Heart left ventricle (tissue), 13 donors: ENCODE measurements at regions not wholly inside any gene's neighbourhood (a gene's known extent, or its start where the extent isn't known, plus 50 kb on each side); places are given as distances from the start of the nearest gene placed in this dataset.

Source experiments
- POLR2A ChIP-seq, 2 donors: fragments of 450-650 bp; IDR thresholded peaks; one replicate each; pipeline ENCODE4 v1.6.1; 2017; ENCODE audit warnings: antibody characterized with exemption in 2 of 2, mild to moderate bottlenecking in 2 of 2, moderate library complexity in 2 of 2
- TF ChIP-seq, protein P1 (sequence below), 12 donors: fragments of 200-600 bp; sonication (generic) in 4 of 12; IDR thresholded peaks; one replicate each; pipeline versions ENCODE4 v1.5.0 to v1.8.0; 2018 to 2022; ENCODE audit warnings: antibody characterized with exemption in 12 of 12, mild to moderate bottlenecking in 5 of 12
- donor health status: ischemic (EF 13 %, LVEDD 7.1; RV severe dilation, severe dysfunction).
- donor health status: DM: no; HTN: yes; CAD: no.
- donor health status: DM: no; HTN: no; CAD: no.
- donor health status: ischemic (EF 25% LVEDD 6.9; RV normal size, moderate dysfunction).
- donor health status: ischemic (EF 25% LVEDD 5.7; RV mildly dilated, moderate dysfunction).
- donor health status: ischemic (EF 35%, LVEDD 5.7; RV mildly dilated, moderate dysfunction).
- donor health status: nonischemic (EF 11% LVEDD 7.7; RV severe dilation, severe dysfunction).
- donor health status: DM: yes; HTN: yes; CAD: no.
- donor health status: PGD.
- donor health status: ischemic (EF 29% LVEDD 5.4; RV normal size, mild dysfunction).
- donor health status: nonischemic (EF 23%, LVEDD 6.1; RV moderate dilation, normal function).

DNA sequence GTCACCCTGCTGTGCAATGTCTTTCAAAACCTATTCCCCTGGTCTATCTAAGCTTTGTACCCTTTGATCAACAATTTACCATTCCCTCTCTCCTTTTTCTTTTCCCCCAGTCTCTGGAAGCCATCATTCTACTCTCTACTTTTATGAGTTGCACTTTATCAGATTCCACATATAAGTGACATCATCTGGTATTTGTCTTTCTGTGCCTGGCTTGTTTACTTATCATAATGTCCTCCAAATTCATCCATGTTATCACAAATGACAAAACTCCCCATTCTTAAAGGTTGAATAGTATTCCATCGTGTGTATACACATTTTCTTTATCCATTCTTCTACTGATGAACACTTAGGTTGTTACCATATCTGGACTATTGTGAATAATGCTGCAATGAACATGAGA lies 344.2 kb upstream of the CCNH start:
- TF ChIP-seq, protein P1, sequence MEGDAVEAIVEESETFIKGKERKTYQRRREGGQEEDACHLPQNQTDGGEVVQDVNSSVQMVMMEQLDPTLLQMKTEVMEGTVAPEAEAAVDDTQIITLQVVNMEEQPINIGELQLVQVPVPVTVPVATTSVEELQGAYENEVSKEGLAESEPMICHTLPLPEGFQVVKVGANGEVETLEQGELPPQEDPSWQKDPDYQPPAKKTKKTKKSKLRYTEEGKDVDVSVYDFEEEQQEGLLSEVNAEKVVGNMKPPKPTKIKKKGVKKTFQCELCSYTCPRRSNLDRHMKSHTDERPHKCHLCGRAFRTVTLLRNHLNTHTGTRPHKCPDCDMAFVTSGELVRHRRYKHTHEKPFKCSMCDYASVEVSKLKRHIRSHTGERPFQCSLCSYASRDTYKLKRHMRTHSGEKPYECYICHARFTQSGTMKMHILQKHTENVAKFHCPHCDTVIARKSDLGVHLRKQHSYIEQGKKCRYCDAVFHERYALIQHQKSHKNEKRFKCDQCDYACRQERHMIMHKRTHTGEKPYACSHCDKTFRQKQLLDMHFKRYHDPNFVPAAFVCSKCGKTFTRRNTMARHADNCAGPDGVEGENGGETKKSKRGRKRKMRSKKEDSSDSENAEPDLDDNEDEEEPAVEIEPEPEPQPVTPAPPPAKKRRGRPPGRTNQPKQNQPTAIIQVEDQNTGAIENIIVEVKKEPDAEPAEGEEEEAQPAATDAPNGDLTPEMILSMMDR (IDR thresholded peaks at IDR 0.05): no peak
- no peak for TF ChIP-seq POLR2A (IDR thresholded peaks at IDR 0.05)
